NB4 (cell line): ENCODE measurements at regions not wholly inside any gene's neighbourhood (a gene's known extent, or its start where the extent isn't known, plus 50 kb on each side); places are given as distances from the start of the nearest gene placed in this dataset.

ENCODE experiments used
- CTCF ChIP-seq: IDR thresholded peaks from one replicate; pipeline ENCODE4 v1.5.1; 2012; ENCODE audit warnings: low read depth, low read length
- POLR2A ChIP-seq: IDR thresholded peaks from 2 replicates; pipeline ENCODE4 v1.6.1; 2011; ENCODE audit warnings: mild to moderate bottlenecking; ENCODE audit not compliant: insufficient read length; ENCODE audit errors: extremely low read depth
- TF ChIP-seq, protein P1 (sequence below): IDR thresholded peaks from 2 replicates; pipeline ENCODE4 v1.6.1; 2011; ENCODE audit warnings: low read depth, low read length

DNA sequence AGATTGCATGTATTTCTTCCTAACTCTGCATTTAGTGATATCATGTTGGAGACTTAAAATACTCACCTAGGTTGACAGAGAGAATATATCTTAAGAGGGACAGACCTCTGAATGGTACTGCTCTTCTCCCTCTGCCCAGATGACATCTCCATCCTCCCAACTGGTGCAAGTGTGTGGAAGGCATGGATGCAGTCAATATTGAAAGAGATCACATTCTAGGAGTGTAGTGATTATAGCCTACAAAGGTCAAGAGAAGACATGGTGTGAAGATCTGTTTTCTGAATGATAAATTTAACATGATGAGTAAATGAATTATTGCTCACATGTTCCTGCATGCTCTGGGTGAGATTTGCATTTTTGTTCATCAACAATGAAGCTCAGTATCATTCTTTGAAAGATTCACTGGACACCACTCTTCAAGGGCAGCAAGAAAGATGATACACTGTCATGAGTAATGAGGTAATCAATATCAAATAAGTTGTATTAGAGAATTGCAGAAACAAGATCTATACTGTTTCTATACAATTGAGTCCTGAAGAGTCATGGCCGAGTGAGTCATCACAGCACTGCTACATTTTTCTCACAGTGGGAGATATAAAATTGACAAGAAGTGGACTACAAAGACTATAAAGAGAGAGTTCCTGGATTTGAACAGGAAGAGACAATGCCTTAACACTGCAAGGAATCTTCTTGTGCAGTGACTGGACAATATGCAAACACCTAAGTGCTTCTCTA, 183.3 kb upstream of the KRR1 start:
- TF ChIP-seq POLR2A (no peak), CTCF (no peak)
- TF ChIP-seq, protein P1, sequence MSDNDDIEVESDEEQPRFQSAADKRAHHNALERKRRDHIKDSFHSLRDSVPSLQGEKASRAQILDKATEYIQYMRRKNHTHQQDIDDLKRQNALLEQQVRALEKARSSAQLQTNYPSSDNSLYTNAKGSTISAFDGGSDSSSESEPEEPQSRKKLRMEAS = no peak
